Karpas-422 (cell line): ENCODE measurements at regions not wholly inside any gene's neighbourhood (a gene's known extent, or its start where the extent isn't known, plus 50 kb on each side); places are given as distances from the start of the nearest gene placed in this dataset.

ENCODE experiments used
- DNase-seq: peaks from one replicate; pipeline ENCODE4 v3.0.0-alpha.2; 2015
- H2AFZ ChIP-seq: fragments of 200-600 bp; sonication (generic); 2 replicates; pipeline ENCODE4 v1.6.1; 2014; ENCODE audit warnings: antibody characterized with exemption, low read length, mixed read lengths
- H3K27ac ChIP-seq: fragments of 200-600 bp; sonication (generic); 2 replicates; pipeline ENCODE4 v1.5.1; 2014; ENCODE audit warnings: mild to moderate bottlenecking, low read length, moderate library complexity
- H3K27me3 ChIP-seq: fragments of 200-600 bp; sonication (generic); 2 replicates; pipeline ENCODE4 v1.6.1; 2014; ENCODE audit warnings: low read length, mixed read lengths
- H3K36me3 ChIP-seq: fragments of 200-600 bp; sonication (generic); 2 replicates; pipeline ENCODE4 v1.6.1; 2014; ENCODE audit warnings: low read length, mixed read lengths; ENCODE audit not compliant: insufficient read depth
- H3K4me1 ChIP-seq: fragments of 200-600 bp; sonication (generic); 2 replicates; pipeline ENCODE4 v1.6.1; 2014; ENCODE audit warnings: mild to moderate bottlenecking, low read length, mixed read lengths
- H3K4me2 ChIP-seq: fragments of 200-600 bp; sonication (generic); 2 replicates; pipeline ENCODE4 v1.6.1; 2014; ENCODE audit warnings: low read length, low read depth, mild to moderate bottlenecking; ENCODE audit not compliant: poor library complexity, severe bottlenecking
- H3K4me3 ChIP-seq: fragments of 200-600 bp; sonication (generic); 2 replicates; pipeline ENCODE4 v1.5.1; 2014; ENCODE audit warnings: mild to moderate bottlenecking, antibody characterized with exemption, low read length, mixed read lengths
- H3K79me2 ChIP-seq: fragments of 200-600 bp; sonication (generic); 2 replicates; pipeline ENCODE4 v1.6.1; 2014; ENCODE audit warnings: mild to moderate bottlenecking, low read length, mixed read lengths
- H3K9ac ChIP-seq: fragments of 200-600 bp; sonication (generic); 2 replicates; pipeline ENCODE4 v1.6.0; 2014; ENCODE audit warnings: low read length
- H3K9me2 ChIP-seq: fragments of 200-600 bp; sonication (generic), shearing (Covaris generic); replicated peaks from 2 replicates; pipeline ENCODE4 v1.6.0; 2014; ENCODE audit warnings: mild to moderate bottlenecking, low read length, moderate library complexity; ENCODE audit not compliant: insufficient read depth
- H3K9me3 ChIP-seq: fragments of 300-700, 200-600 bp; sonication (generic); 2 replicates; pipeline ENCODE4 v1.6.1; 2014; ENCODE audit warnings: low read length, mixed read lengths
- H4K20me1 ChIP-seq: fragments of 200-600 bp; sonication (generic); 2 replicates; pipeline ENCODE4 v1.6.1; 2014; ENCODE audit warnings: mild to moderate bottlenecking, antibody characterized with exemption, low read length, low read depth; ENCODE audit not compliant: insufficient read depth

DNA sequence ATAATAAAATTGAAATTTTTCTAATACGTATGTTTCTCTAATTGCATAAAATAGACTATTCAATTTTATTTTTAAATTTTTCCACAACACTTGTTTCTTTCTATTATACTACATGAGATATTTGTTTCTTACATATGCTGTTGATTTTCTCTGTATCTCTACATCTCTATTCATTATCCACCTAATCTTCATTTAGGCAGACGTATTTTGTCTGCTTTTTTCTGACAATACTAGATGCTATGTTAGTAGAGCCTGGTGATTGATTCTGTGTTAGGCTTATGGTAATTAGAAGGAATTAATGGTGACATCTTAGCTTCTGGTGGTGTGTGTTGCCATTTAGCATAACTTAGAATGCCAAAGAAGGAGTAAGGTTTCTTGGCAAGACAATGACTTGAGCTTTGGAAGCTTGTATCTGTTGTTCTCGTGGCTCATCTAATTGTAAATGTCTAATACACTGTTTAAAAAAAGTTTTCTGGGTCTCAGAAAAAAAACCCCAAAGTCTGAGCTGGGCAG lies 1610.7 kb upstream of the PCDH20 start:
- Histone ChIP-seq H3K79me2 (no peaks in the 10 kb centered on the region), H3K9me2 (no peaks in the 10 kb centered on the region), H3K9me3 (peaks cover 7% of the 10 kb centered on the region; the same call in 1 of the 2 replicates), H3K9ac (no peak overlapping the region), H4K20me1 (no peaks in the 10 kb centered on the region), H3K27ac (no peak overlapping the region), H3K4me3 (no peak overlapping the region), H3K36me3 (no peaks in the 10 kb centered on the region), H2AFZ (no peak overlapping the region), H3K27me3 (no peaks in the 10 kb centered on the region), H3K4me1 (no peaks in the 10 kb centered on the region), H3K4me2 (no peak overlapping the region)
- DNase-seq, result no peak

DNA sequence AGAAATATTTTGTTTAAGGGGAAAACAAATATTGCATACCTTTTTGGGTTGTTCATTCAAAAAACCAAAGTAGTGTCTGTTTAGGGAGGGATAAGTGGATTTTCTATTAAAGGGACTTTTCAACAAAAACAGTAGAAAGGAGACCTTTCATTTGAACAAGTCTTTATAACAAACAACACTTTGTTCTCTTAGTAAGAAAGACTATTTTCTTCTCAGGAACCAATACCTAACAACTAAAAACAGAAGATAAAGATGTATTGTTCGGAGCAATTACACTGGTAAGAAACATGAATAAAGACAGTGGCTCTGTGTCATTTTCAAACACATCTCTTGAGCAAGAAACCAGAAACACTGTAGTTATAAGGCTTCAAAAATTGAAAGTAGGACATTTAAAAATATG lies 1610.1 kb upstream of the PCDH20 start:
- no peaks in the 10 kb centered on the region for H3K79me2 ChIP-seq
- no peak for DNase-seq
- H3K9me2 ChIP-seq, result no peaks in the 10 kb centered on the region
- H3K27me3 ChIP-seq, result no peaks in the 10 kb centered on the region
- no peak overlapping the region for H3K4me2 ChIP-seq
- no peak overlapping the region for H2AFZ ChIP-seq
- peaks cover 7% of the 10 kb centered on the region; the same call in 1 of the 2 replicates for H3K9me3 ChIP-seq
- no peaks in the 10 kb centered on the region for H3K4me1 ChIP-seq
- H3K36me3 ChIP-seq, result no peaks in the 10 kb centered on the region
- no peak overlapping the region for H3K4me3 ChIP-seq
- H4K20me1 ChIP-seq, result no peaks in the 10 kb centered on the region
- H3K27ac ChIP-seq, result no peak overlapping the region
- no peak overlapping the region for H3K9ac ChIP-seq

DNA sequence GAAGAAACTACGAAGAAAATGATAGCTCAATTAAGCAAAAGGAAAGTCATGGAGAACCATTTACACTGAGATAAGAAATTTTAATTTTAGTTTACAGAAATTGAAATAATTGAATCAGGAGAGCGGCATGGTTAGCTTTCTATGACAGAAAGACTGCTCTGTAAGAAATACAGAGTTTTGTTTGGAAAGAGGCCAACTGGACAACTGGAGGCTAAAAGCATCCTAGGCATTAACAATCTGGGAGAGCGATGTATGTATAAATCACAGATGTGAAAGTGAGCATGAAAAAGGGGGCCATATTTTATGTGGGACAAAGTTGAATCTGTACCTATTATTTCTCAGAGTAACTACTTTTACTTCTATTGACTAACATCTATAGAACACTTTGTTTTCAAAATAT lies 1608.8 kb upstream of the PCDH20 start:
- H3K4me3 ChIP-seq, result no peak overlapping the region
- H3K27me3 ChIP-seq, result no peaks in the 10 kb centered on the region
- H2AFZ ChIP-seq, result no peak overlapping the region
- H3K79me2 ChIP-seq, result no peaks in the 10 kb centered on the region
- no peak overlapping the region for H3K4me2 ChIP-seq
- no peak overlapping the region for H3K27ac ChIP-seq
- H3K4me1 ChIP-seq, result no peaks in the 10 kb centered on the region
- H3K9me3 ChIP-seq, result peaks cover 7% of the 10 kb centered on the region; the same call in 1 of the 2 replicates
- no peaks in the 10 kb centered on the region for H3K9me2 ChIP-seq
- H3K9ac ChIP-seq, result no peak overlapping the region
- no peaks in the 10 kb centered on the region for H3K36me3 ChIP-seq
- no peak for DNase-seq
- no peaks in the 10 kb centered on the region for H4K20me1 ChIP-seq

DNA sequence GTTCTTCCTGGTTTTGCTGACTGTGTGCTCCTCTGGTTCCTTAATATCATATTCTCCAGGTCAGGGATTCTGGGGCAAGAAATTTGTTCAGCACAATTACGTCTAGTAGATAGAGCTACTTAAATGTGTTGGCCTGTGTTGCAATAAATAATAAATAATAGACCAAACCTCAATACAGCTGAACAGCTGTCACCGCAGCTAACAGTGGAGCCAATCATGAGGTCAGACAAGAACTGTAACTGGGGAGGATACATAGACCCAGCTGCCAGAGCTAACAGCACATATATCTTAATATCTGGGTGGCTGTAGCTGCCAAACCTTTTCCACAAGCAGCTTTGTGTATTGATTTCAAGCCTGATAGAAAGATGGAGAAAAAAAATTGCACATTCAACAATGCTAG lies 1596.3 kb upstream of the PCDH20 start:
- Histone ChIP-seq H3K36me3 (no peaks in the 10 kb centered on the region; the same call in 1 of the 2 replicates), H3K79me2 (no peaks in the 10 kb centered on the region), H2AFZ (no peak overlapping the region), H3K9me3 (peaks cover 35% of the 10 kb centered on the region), H3K4me2 (no peak overlapping the region), H3K9ac (no peak overlapping the region), H3K27ac (no peak overlapping the region), H3K4me1 (no peaks in the 10 kb centered on the region), H3K4me3 (no peak overlapping the region), H4K20me1 (no peaks in the 10 kb centered on the region), H3K27me3 (no peaks in the 10 kb centered on the region), H3K9me2 (no peaks in the 10 kb centered on the region)
- DNase-seq, result no peak

DNA sequence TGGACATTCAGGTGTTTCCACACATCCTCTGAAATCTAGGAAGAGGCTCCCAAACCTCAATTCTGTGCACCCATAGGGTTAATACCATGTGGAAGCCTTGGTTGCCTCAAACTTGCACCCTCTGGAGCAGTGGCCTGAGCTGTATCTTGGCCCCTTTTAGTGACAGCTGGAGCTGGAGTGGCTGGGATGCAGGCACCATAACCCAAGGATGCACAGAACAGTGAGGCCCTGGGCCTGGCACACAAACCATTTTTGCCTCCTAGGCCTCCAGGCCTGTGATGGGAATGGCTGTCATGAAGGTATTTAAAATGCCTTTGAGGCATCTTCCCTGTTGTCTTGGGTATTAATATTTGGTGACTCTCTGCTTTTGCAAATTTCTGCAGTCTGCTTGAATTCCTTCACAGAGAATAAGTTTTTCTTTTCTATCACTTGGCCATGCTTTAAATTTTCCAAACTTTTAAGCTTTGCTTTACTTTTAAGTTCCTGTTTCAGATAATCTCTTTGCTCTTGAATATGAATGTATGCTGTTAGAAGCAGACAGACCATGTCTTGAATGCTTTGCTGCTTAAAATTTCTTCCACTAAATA lies 1594.5 kb upstream of the PCDH20 start:
- Histone ChIP-seq H3K9ac (no peak overlapping the region), H3K27ac (no peak overlapping the region), H3K4me3 (no peak overlapping the region), H3K79me2 (no peaks in the 10 kb centered on the region), H3K9me2 (no peaks in the 10 kb centered on the region), H4K20me1 (no peaks in the 10 kb centered on the region), H3K36me3 (no peaks in the 10 kb centered on the region; the same call in 1 of the 2 replicates), H2AFZ (no peak overlapping the region), H3K9me3 (peaks cover 32% of the 10 kb centered on the region), H3K4me1 (no peaks in the 10 kb centered on the region), H3K4me2 (no peak overlapping the region), H3K27me3 (no peaks in the 10 kb centered on the region)
- no peak for DNase-seq

DNA sequence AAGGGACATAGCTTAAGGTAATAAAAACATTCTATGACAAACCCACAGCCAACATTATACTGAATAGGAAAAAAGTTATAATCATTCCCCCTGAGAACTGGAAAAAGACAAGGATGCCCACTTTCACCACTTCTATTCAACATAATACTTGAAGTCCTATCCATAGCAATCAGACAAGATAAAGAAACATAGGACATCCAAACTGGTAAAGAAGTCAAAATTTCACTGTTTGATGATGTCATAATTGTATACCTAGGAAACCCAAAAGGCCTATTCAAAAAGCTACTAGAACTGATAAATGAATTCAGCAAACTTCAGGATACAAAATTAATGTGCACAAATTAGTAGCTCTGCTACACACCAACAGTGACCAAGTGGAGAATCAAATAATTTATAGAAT lies 1590.0 kb upstream of the PCDH20 start:
- Histone ChIP-seq H3K4me1 (no peaks in the 10 kb centered on the region), H3K27me3 (no peaks in the 10 kb centered on the region), H3K27ac (no peak overlapping the region), H3K36me3 (no peaks in the 10 kb centered on the region; the same call in 1 of the 2 replicates), H3K4me3 (no peak overlapping the region), H3K9me3 (peaks cover 24% of the 10 kb centered on the region), H3K4me2 (no peak overlapping the region), H2AFZ (no peak overlapping the region), H3K9ac (no peak overlapping the region), H3K79me2 (no peaks in the 10 kb centered on the region), H4K20me1 (no peaks in the 10 kb centered on the region), H3K9me2 (no peaks in the 10 kb centered on the region)
- no peak for DNase-seq

DNA sequence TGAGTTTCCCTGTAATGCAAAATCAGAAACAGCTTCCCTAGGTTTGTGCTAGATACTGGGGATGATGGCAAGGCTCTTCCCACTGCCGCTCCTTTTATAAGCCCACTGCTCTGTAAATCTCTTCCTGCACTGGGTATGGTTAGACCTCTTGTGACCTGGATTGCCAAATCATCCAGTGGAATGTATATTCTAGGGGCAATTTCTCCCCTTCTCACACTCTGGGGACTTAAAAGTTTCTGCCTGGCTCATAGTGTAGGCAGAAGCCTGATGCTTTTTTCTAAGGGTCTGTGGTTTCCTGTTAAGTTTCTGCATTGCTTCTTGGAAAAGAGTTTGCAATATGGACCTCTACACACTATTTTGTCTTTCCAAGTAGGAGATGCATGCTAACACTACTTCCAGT lies 1582.0 kb upstream of the PCDH20 start:
- no peaks in the 10 kb centered on the region for H3K9me2 ChIP-seq
- no peaks in the 10 kb centered on the region for H3K27me3 ChIP-seq
- H3K36me3 ChIP-seq, result no peaks in the 10 kb centered on the region
- H3K4me2 ChIP-seq, result no peak overlapping the region
- peaks cover 3% of the 10 kb centered on the region for H3K9me3 ChIP-seq
- H3K9ac ChIP-seq, result no peak overlapping the region
- H3K4me3 ChIP-seq, result no peak overlapping the region
- no peaks in the 10 kb centered on the region for H4K20me1 ChIP-seq
- no peak for DNase-seq
- H2AFZ ChIP-seq, result no peak overlapping the region
- H3K79me2 ChIP-seq, result no peaks in the 10 kb centered on the region
- H3K4me1 ChIP-seq, result no peaks in the 10 kb centered on the region
- H3K27ac ChIP-seq, result no peak overlapping the region

DNA sequence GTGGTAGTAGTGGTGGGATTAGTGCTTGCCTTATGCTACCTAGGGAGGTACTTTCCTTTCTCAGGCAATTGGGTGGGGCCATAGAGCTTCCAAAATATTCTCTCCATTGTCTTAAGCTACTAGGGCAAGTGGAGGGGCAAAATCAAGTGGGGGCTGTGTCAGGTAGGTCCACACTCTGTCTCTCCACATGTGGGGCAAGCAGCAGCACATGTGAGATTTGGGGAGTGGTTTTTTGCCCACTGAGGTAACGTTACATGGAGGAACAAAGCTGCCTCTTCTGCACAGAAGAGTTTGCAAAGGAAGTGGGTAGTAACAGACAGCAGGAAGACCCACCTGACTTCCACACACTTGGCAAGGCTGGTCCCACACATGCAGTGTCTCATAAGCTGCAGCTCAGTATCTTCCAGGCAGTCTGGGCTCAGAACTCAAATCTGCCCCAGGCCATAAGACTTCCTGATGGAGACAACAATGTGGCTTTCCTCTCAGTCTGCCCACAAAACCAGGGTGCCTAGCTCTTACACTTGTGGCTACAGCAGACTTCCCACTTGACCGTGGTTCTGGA lies 1581.5 kb upstream of the PCDH20 start:
- Histone ChIP-seq H3K27ac (no peak overlapping the region), H3K79me2 (no peaks in the 10 kb centered on the region), H4K20me1 (no peaks in the 10 kb centered on the region), H3K9me2 (no peaks in the 10 kb centered on the region), H3K9ac (no peak overlapping the region), H3K27me3 (no peaks in the 10 kb centered on the region), H3K4me1 (no peaks in the 10 kb centered on the region), H3K4me2 (no peak overlapping the region), H2AFZ (no peak overlapping the region), H3K36me3 (no peaks in the 10 kb centered on the region), H3K4me3 (no peak overlapping the region), H3K9me3 (peaks cover 3% of the 10 kb centered on the region)
- no peak for DNase-seq
